HEK293 (cell line): ENCODE measurements at regions not wholly inside any gene's neighbourhood (a gene's known extent, or its start where the extent isn't known, plus 50 kb on each side); places are given as distances from the start of the nearest gene placed in this dataset.
"Not testable (repeated sequence)": the region's sequence is repeated elsewhere in the genome, so short reads cannot be mapped to it uniquely, and the experiment has no call there.

Experiments used
- CTCF ChIP-seq: fragments of 450-650 bp; formaldehyde crosslinking; IDR thresholded peaks from 2 replicates; pipeline ENCODE4 v1.5.1; 2016; ENCODE audit warnings: missing biosample characterization, missing genetic modification characterization
- KLF16 ChIP-seq: fragments of 450-650 bp; formaldehyde crosslinking; IDR thresholded peaks from 2 replicates; pipeline ENCODE4 v1.5.1; 2017; ENCODE audit warnings: missing biosample characterization, missing genetic modification characterization
- MZF1 ChIP-seq: fragments of 450-650 bp; formaldehyde crosslinking; IDR thresholded peaks from 2 replicates; pipeline ENCODE4 v1.5.1; 2017; ENCODE audit warnings: missing biosample characterization, missing genetic modification characterization, borderline replicate concordance
- REST ChIP-seq: fragments of 450-650 bp; formaldehyde crosslinking; IDR thresholded peaks from 2 replicates; pipeline ENCODE4 v1.5.1; 2016; ENCODE audit warnings: missing biosample characterization, missing genetic modification characterization
- SP2 ChIP-seq: fragments of 450-650 bp; formaldehyde crosslinking; IDR thresholded peaks from 2 replicates; pipeline ENCODE4 v1.5.1; 2016; ENCODE audit warnings: missing biosample characterization, missing genetic modification characterization
- YY1 ChIP-seq: fragments of 450-650 bp; formaldehyde crosslinking; IDR thresholded peaks from 2 replicates; pipeline ENCODE4 v1.5.1; 2018; ENCODE audit warnings: missing biosample characterization, missing genetic modification characterization
- ZNF114 ChIP-seq: fragments of 450-650 bp; formaldehyde crosslinking; IDR thresholded peaks from 2 replicates; pipeline ENCODE4 v1.5.0; 2017; ENCODE audit warnings: missing biosample characterization, missing genetic modification characterization
- ZNF121 ChIP-seq: fragments of 450-650 bp; formaldehyde crosslinking; IDR thresholded peaks from 2 replicates; pipeline ENCODE4 v1.5.1; 2016; ENCODE audit warnings: missing biosample characterization, missing genetic modification characterization
- ZNF138 ChIP-seq: fragments of 450-650 bp; formaldehyde crosslinking; IDR thresholded peaks from 2 replicates; pipeline ENCODE4 v1.5.1; 2016; ENCODE audit warnings: missing biosample characterization, missing genetic modification characterization, borderline replicate concordance
- ZNF148 ChIP-seq: fragments of 450-650 bp; formaldehyde crosslinking; IDR thresholded peaks from 2 replicates; pipeline ENCODE4 v1.5.0; 2017; ENCODE audit warnings: missing biosample characterization, missing genetic modification characterization, borderline replicate concordance
- ZNF174 ChIP-seq: fragments of 450-650 bp; formaldehyde crosslinking; IDR thresholded peaks from 2 replicates; pipeline ENCODE4 v1.5.0; 2017; ENCODE audit warnings: missing biosample characterization, mild to moderate bottlenecking, missing genetic modification characterization
- ZNF274 ChIP-seq, 2 experiments: fragments of 200-500 bp in 1 of 2; fragments of 450-650 bp in 1 of 2; sonication (Bioruptor generic) in 1 of 2; formaldehyde crosslinking in 1 of 2; IDR thresholded peaks; 2 replicates each; pipeline versions ENCODE4 v1.5.1 to v1.6.1; 2014 to 2016; ENCODE audit warnings: borderline replicate concordance in 1 of 2, inconsistent platforms in 1 of 2, low read length in 1 of 2, missing biosample characterization in 1 of 2, missing genetic modification characterization in 1 of 2
- ZNF48 ChIP-seq: fragments of 450-650 bp; formaldehyde crosslinking; IDR thresholded peaks from 2 replicates; pipeline ENCODE4 v1.5.1; 2016; ENCODE audit warnings: missing biosample characterization, missing genetic modification characterization

GRCh38 chr6:26756067-26756805 lies 96.7 kb upstream of the ZNF322 start:
- TF ChIP-seq ZNF174 (tag by site-specific recombination); CTCF (tag by site-specific recombination); ZNF114 (tag by site-specific recombination); MZF1; SP2 (tag by site-specific recombination); REST (tag by site-specific recombination); ZNF121; YY1 (tag by site-specific recombination); KLF16 (tag by site-specific recombination); ZNF48 (tag by site-specific recombination); ZNF138 (tag by site-specific recombination); ZNF274 (IDR thresholded peaks at IDR 0.05; ENCODE audit: low read length); ZNF274 (tag by site-specific recombination; IDR thresholded peaks at IDR 0.05; ENCODE audit: borderline replicate concordance); ZNF148 (tag by site-specific recombination): not testable (repeated sequence)
